Brain microvascular endothelial cell (primary cell): ENCODE measurements at regions not wholly inside any gene's neighbourhood (a gene's known extent, or its start where the extent isn't known, plus 50 kb on each side); places are given as distances from the start of the nearest gene placed in this dataset.
A peak's percentile ranks its signal among the peaks of the same experiment; 100 is the strongest.

Experiments used
- DNase-seq: peaks from one replicate; pipeline ENCODE4 v3.0.0-alpha.2; 2020
- H3K27ac ChIP-seq: fragments of 250-450 bp; sonication (Bioruptor Pico); 2 replicates; pipeline ENCODE4 v1.5.1; 2020; ENCODE audit warnings: mild to moderate bottlenecking, moderate library complexity
- H3K27me3 ChIP-seq: fragments of 250-450 bp; sonication (Bioruptor Pico); replicated peaks from 2 replicates; pipeline ENCODE4 v1.5.1; 2020; ENCODE audit warnings: mild to moderate bottlenecking
- H3K36me3 ChIP-seq: fragments of 250-450 bp; sonication (Bioruptor Pico); replicated peaks from 2 replicates; pipeline ENCODE4 v1.5.1; 2020; ENCODE audit warnings: mild to moderate bottlenecking
- H3K4me3 ChIP-seq: 2 replicates; pipeline ENCODE4 v1.5.1; 2011; ENCODE audit warnings: low read depth, mild to moderate bottlenecking, control low read depth, low read length, moderate library complexity
- in situ Hi-C: cut with HindIII; loops from 2 replicates; pipeline ENCODE4 v1.10.0; 2017; ENCODE audit warnings: low sequenced_read_pairs, low pct_ligation_motif_present
- TF ChIP-seq, protein P1 (sequence below): IDR thresholded peaks from 2 replicates; pipeline ENCODE4 v1.5.1; 2011; ENCODE audit warnings: low read depth, mild to moderate bottlenecking, moderate library complexity, low read length, control low read depth, inconsistent platforms; ENCODE audit errors: missing control alignments

DNA sequence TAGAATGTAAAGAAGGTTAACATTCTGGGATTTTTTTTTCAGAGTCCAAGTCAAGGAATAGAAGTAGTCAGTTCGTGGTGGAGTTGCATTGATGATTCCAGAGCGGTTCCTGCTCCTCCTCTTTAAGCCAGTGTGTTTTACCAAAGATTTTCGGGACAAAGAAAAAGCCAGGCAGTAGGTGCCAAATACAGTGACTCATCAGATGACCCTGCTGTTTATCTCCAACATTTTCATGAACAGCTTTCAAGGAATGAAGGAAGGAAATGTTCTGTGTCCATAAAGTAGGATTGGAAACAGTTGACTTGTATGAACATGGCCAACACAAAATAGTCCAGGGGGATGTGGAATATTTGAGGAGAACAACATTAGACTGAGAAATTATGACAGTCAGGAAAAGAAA lies 142.4 kb upstream of the TMC3 start:
- H3K36me3 ChIP-seq = no peaks in the 10 kb centered on the region
- in situ Hi-C loops = no loop called here
- TF ChIP-seq, protein P1, sequence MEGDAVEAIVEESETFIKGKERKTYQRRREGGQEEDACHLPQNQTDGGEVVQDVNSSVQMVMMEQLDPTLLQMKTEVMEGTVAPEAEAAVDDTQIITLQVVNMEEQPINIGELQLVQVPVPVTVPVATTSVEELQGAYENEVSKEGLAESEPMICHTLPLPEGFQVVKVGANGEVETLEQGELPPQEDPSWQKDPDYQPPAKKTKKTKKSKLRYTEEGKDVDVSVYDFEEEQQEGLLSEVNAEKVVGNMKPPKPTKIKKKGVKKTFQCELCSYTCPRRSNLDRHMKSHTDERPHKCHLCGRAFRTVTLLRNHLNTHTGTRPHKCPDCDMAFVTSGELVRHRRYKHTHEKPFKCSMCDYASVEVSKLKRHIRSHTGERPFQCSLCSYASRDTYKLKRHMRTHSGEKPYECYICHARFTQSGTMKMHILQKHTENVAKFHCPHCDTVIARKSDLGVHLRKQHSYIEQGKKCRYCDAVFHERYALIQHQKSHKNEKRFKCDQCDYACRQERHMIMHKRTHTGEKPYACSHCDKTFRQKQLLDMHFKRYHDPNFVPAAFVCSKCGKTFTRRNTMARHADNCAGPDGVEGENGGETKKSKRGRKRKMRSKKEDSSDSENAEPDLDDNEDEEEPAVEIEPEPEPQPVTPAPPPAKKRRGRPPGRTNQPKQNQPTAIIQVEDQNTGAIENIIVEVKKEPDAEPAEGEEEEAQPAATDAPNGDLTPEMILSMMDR = no peak
- no peak overlapping the region for H3K4me3 ChIP-seq
- H3K27ac ChIP-seq = no peak overlapping the region
- peak; percentile 27 for DNase-seq
- H3K27me3 ChIP-seq = no peaks in the 10 kb centered on the region

DNA sequence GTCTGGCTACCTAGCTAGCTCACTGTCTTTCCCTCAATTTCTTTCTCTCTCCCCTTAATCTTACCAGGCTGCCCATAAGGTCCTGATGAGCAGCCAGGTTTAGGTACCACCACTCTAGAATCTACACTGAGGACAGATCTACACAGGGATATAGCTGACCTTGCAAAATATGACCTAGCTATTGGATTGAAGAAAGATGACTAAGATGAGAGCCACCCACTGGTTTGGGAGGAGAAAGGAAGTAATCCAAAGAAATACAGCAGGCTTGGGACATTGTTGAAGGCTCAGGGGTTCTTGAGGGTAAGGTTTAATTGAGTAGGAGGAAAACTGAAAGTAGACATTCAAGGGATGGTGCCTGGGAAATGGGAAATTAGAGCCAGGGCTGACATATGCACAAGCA lies 142.0 kb upstream of the TMC3 start:
- TF ChIP-seq, protein P1 = no peak
- no peaks in the 10 kb centered on the region for H3K27me3 ChIP-seq
- no peak overlapping the region for H3K27ac ChIP-seq
- in situ Hi-C loops = no loop called here
- no peak overlapping the region for H3K4me3 ChIP-seq
- peak; percentile 9 for DNase-seq
- no peaks in the 10 kb centered on the region for H3K36me3 ChIP-seq

DNA sequence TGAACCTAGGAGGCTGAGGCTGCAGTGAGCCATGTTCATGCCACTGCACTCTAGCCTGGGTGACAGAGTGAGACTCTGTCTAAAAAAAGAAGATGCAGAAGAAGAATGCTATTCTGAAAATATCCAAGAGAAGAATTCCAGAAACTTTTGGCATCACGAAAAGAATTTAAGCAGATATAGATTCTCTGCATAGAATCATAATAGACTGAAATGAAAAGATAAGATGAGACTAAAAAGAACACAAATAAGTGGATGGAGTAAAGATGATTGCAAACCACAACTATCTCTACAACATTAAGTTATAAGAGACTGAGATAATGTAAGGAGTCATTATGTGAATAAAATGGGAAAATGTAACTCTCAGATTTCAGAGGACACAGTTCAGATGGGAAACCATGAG lies 140.7 kb upstream of the TMC3 start:
- Histone ChIP-seq H3K36me3 (no peaks in the 10 kb centered on the region), H3K27ac (no peak overlapping the region), H3K27me3 (no peaks in the 10 kb centered on the region), H3K4me3 (no peak overlapping the region)
- no peak for DNase-seq
- TF ChIP-seq, protein P1 = no peak
- in situ Hi-C loops = no loop called here

DNA sequence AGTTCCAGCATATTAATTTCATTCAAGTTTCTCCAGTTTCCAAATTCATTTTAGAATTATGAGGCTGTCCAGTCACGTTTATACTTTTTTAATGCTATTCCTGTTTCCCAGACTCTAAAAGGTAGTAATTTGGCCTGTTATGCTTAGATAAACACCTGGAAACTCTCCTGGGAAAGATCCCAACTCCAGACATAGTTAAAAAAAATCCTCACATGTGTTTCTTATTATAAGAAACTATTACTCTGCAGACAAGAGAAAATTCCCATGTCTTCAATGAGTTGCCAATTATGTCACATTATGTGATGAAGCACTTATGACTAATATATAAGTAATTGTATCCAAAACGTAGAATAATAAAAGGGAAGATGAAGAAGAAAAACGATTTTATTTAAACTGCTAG lies 137.1 kb upstream of the TMC3 start:
- H3K27ac ChIP-seq = no peak overlapping the region
- H3K36me3 ChIP-seq = no peaks in the 10 kb centered on the region
- in situ Hi-C loops = no loop called here
- DNase-seq = no peak
- TF ChIP-seq, protein P1 = no peak
- H3K4me3 ChIP-seq = no peak overlapping the region
- H3K27me3 ChIP-seq = no peaks in the 10 kb centered on the region

DNA sequence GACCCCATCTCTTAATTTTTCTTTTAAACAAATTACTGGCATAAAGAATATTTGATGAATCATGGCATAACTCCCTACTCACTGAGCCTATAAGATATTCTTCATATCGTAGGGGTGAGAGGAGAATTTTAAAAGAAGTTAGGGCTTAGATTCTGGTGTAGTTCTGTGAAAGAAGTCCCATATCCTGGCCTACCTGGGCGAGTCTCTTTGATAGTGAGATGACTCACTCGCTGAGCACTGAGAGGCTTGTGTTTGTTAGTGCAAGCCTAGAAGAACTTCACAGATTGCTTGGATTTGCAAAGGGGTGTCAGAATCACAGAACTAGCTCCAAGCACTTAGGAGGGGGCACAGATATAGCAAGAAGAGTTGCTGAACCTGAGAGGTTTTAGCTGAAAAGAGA lies 133.8 kb upstream of the TMC3 start:
- Histone ChIP-seq H3K27me3 (no peaks in the 10 kb centered on the region), H3K36me3 (no peaks in the 10 kb centered on the region), H3K27ac (no peak overlapping the region), H3K4me3 (no peak overlapping the region)
- no peak for DNase-seq
- in situ Hi-C loops = no loop called here
- TF ChIP-seq, protein P1 = no peak

DNA sequence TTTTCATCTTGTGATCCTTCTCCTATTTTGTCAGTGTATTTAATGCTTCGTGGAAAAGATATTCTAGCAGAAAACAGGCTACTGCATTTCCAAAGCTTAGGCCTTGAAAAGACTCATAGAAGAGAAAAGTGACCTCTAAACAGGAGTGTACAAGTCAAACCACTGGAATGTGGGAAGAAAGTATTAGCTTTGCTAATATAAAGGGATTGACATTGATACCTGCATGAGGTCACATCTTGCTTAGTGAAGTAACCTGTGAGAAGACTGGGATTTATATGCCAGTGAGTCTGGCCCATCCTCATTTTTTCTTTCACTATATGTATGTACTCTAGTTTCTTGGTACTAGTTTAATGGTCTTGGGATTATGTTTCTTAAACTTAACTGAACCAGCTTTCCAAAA lies 132.9 kb upstream of the TMC3 start:
- TF ChIP-seq, protein P1 = no peak
- in situ Hi-C loops = no loop called here
- no peaks in the 10 kb centered on the region for H3K27me3 ChIP-seq
- H3K36me3 ChIP-seq = no peaks in the 10 kb centered on the region
- H3K27ac ChIP-seq = no peak overlapping the region
- DNase-seq = no peak
- no peak overlapping the region for H3K4me3 ChIP-seq
